ENCODE measurements at regions not wholly inside any gene's neighbourhood (a gene's known extent, or its start where the extent isn't known, plus 50 kb on each side); places are given as distances from the start of the nearest gene placed in this dataset.

DNA sequence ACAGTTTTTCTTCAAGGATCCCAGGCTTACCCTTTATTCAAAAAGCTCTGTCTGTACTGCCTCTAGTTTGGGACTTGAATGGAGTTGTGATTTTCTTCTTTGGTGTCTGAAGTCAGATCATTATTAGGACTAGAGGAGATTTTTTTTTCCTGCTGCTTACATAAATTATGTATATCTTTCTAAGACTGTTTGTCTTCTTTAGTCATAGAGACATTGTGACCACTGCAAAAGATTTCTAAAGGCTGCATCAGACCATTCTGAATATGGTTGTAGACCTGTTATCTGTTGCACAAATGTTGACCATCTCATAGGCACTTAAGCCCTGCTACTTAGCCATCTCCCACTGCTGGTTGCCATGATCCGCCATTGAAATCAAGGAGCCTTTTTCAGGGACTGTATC is 238.5 kb upstream of the SMARCA2 start:
- Histone ChIP-seq H3K27ac (ENCODE audit: low read length) (no peak overlapping the region), H3K9ac (ENCODE audit: low read depth, low read length) (no peak overlapping the region), H3K4me3 (ENCODE audit: low read depth in 1 of 2, low read length in 2 of 2) (no peak overlapping the region), H4K20me1 (ENCODE audit: insufficient read depth, low read length) (no peaks in the 10 kb centered on the region), H3K4me1 (ENCODE audit: insufficient read depth, low read length) (no peaks in the 10 kb centered on the region), H3K36me3 (ENCODE audit: insufficient read depth, low read length) (no peaks in the 10 kb centered on the region), H3K79me2 (ENCODE audit: insufficient read depth, low read length) (no peaks in the 10 kb centered on the region), H3K9me3 (ENCODE audit: insufficient read depth, low read length, severe bottlenecking) (no peaks in the 10 kb centered on the region), H2AFZ (ENCODE audit: low read depth, low read length) (no peak overlapping the region), H3K4me2 (ENCODE audit: insufficient read depth, low read length) (no peak overlapping the region), H3K27me3 (ENCODE audit: insufficient read depth, low read length, poor library complexity) (no peaks in the 10 kb centered on the region)
- TF ChIP-seq, protein P1, sequence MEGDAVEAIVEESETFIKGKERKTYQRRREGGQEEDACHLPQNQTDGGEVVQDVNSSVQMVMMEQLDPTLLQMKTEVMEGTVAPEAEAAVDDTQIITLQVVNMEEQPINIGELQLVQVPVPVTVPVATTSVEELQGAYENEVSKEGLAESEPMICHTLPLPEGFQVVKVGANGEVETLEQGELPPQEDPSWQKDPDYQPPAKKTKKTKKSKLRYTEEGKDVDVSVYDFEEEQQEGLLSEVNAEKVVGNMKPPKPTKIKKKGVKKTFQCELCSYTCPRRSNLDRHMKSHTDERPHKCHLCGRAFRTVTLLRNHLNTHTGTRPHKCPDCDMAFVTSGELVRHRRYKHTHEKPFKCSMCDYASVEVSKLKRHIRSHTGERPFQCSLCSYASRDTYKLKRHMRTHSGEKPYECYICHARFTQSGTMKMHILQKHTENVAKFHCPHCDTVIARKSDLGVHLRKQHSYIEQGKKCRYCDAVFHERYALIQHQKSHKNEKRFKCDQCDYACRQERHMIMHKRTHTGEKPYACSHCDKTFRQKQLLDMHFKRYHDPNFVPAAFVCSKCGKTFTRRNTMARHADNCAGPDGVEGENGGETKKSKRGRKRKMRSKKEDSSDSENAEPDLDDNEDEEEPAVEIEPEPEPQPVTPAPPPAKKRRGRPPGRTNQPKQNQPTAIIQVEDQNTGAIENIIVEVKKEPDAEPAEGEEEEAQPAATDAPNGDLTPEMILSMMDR (IDR thresholded peaks at IDR 0.05; ENCODE audit: borderline replicate concordance, extremely low read depth, low read length, poor library complexity, severe bottlenecking): no peak
- TF ChIP-seq EZH2 (IDR thresholded peaks at IDR 0.05; ENCODE audit: borderline replicate concordance, low read depth, low read length, severe bottlenecking): no peak
- ATAC-seq (ENCODE audit: insufficient read depth, low read depth) (no peak), DNase-seq (no peak)

GRCh38 chr9:1791191-1791590 is 224.0 kb upstream of the SMARCA2 start:
- H3K27me3 ChIP-seq (ENCODE audit: insufficient read depth, low read length, poor library complexity): no peaks in the 10 kb centered on the region
- H3K4me3 ChIP-seq (ENCODE audit: low read depth in 1 of 2, low read length in 2 of 2): no peak overlapping the region
- H4K20me1 ChIP-seq (ENCODE audit: insufficient read depth, low read length): no peaks in the 10 kb centered on the region
- H3K36me3 ChIP-seq (ENCODE audit: insufficient read depth, low read length): no peaks in the 10 kb centered on the region
- TF ChIP-seq, protein P1 (IDR thresholded peaks at IDR 0.05; ENCODE audit: borderline replicate concordance, extremely low read depth, low read length, poor library complexity, severe bottlenecking): no peak
- TF ChIP-seq EZH2 (IDR thresholded peaks at IDR 0.05; ENCODE audit: borderline replicate concordance, low read depth, low read length, severe bottlenecking): no peak
- no peaks in the 10 kb centered on the region for H3K79me2 ChIP-seq (ENCODE audit: insufficient read depth, low read length)
- ATAC-seq (ENCODE audit: insufficient read depth, low read depth) (no peak), DNase-seq (no peak)
- no peak overlapping the region for H2AFZ ChIP-seq (ENCODE audit: low read depth, low read length)
- no peaks in the 10 kb centered on the region for H3K9me3 ChIP-seq (ENCODE audit: insufficient read depth, low read length, severe bottlenecking)
- no peak overlapping the region for H3K4me2 ChIP-seq (ENCODE audit: insufficient read depth, low read length)
- H3K4me1 ChIP-seq (ENCODE audit: insufficient read depth, low read length): no peaks in the 10 kb centered on the region
- no peak overlapping the region for H3K9ac ChIP-seq (ENCODE audit: low read depth, low read length)
- no peak overlapping the region for H3K27ac ChIP-seq (ENCODE audit: low read length)

DNA sequence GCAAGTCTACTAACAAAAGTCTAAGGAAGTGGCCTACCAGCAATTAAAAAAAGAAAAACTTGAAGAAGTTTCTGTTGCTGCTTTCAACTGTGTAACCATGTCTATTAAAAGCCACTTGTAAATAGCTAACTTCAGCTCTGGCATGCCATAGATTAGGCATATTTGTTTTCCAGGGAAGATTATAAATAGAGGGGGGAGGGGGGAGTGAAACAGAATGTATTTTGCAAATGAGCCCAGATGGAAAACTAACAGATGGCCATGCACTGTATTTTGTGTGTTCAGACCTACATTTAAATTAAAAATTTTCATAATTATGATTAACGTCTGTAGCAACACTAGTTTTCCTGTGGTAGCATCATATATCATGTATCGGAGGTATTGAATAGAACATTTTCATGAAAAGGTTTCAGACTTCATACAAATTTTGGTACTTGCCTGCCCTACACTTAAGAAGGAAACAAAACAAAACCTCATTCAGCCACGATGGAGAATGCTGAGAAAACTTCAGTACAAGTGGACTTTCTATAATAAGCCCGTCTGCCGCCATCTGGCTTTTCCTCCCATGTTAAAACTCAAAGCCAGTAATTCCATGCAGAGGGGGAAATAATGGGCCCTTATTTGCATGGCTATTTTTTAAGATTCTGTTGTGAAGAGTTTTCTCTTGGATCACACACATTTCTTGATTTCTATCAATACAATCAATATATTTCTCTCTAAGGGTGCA is 220.4 kb upstream of the SMARCA2 start:
- Histone ChIP-seq H3K27me3 (ENCODE audit: insufficient read depth, low read length, poor library complexity) (no peaks in the 10 kb centered on the region), H3K9me3 (ENCODE audit: insufficient read depth, low read length, severe bottlenecking) (no peaks in the 10 kb centered on the region), H3K4me2 (ENCODE audit: insufficient read depth, low read length) (no peak overlapping the region)

More for the DNA sequence above, 220.4 kb upstream of the SMARCA2 start:
- Histone ChIP-seq H3K27ac (ENCODE audit: low read length) (no peak overlapping the region), H3K9ac (ENCODE audit: low read depth, low read length) (no peak overlapping the region), H2AFZ (ENCODE audit: low read depth, low read length) (no peak overlapping the region), H3K4me1 (ENCODE audit: insufficient read depth, low read length) (no peaks in the 10 kb centered on the region), H3K79me2 (ENCODE audit: insufficient read depth, low read length) (no peaks in the 10 kb centered on the region), H4K20me1 (ENCODE audit: insufficient read depth, low read length) (no peaks in the 10 kb centered on the region), H3K4me3 (ENCODE audit: low read depth in 1 of 2, low read length in 2 of 2) (no peak overlapping the region), H3K36me3 (ENCODE audit: insufficient read depth, low read length) (no peaks in the 10 kb centered on the region)
- DNase-seq (no peak), ATAC-seq (ENCODE audit: insufficient read depth, low read depth) (no peak)
- no peak for TF ChIP-seq EZH2 (IDR thresholded peaks at IDR 0.05; ENCODE audit: borderline replicate concordance, low read depth, low read length, severe bottlenecking)
- TF ChIP-seq, protein P1 (IDR thresholded peaks at IDR 0.05; ENCODE audit: borderline replicate concordance, extremely low read depth, low read length, poor library complexity, severe bottlenecking): no peak

Data from DND-41 (cell line).